Endothelial cell (in vitro differentiated cells): ENCODE measurements at regions not wholly inside any gene's neighbourhood (a gene's known extent, or its start where the extent isn't known, plus 50 kb on each side); places are given as distances from the start of the nearest gene placed in this dataset.

Source experiments
- DNase-seq: peaks from one replicate; pipeline ENCODE4 v3.0.0; 2021; ENCODE audit warnings: low spot score
- H3K27ac Mint-ChIP-seq: one replicate; pipeline ENCODE4 v1.8.0; 2021; ENCODE audit warnings: mixed read lengths, inconsistent platforms; ENCODE audit not compliant: unreplicated experiment
- H3K27me3 Mint-ChIP-seq: one replicate; pipeline ENCODE4 v1.8.0; 2021; ENCODE audit warnings: mild to moderate bottlenecking, moderate library complexity, mixed read lengths, inconsistent platforms; ENCODE audit not compliant: unreplicated experiment
- H3K36me3 Mint-ChIP-seq: one replicate; pipeline ENCODE4 v1.8.0; 2021; ENCODE audit warnings: mild to moderate bottlenecking, low read depth, mixed read lengths, inconsistent platforms; ENCODE audit not compliant: unreplicated experiment
- H3K4me1 Mint-ChIP-seq: one replicate; pipeline ENCODE4 v1.8.0; 2021; ENCODE audit warnings: mild to moderate bottlenecking, mixed read lengths, inconsistent platforms; ENCODE audit not compliant: unreplicated experiment
- H3K4me3 Mint-ChIP-seq: one replicate; pipeline ENCODE4 v1.8.0; 2021; ENCODE audit warnings: mild to moderate bottlenecking, mixed read lengths, inconsistent platforms; ENCODE audit not compliant: unreplicated experiment
- H3K9me3 Mint-ChIP-seq: one replicate; pipeline ENCODE4 v1.8.0; 2021; ENCODE audit warnings: mixed read lengths, inconsistent platforms; ENCODE audit not compliant: unreplicated experiment
- CTCF ChIP-seq: fragments of 200-600 bp; sonication (generic); IDR thresholded peaks from one replicate; pipeline ENCODE4 v1.5.0; 2021; ENCODE audit warnings: antibody characterized with exemption; ENCODE audit not compliant: unreplicated experiment

DNA sequence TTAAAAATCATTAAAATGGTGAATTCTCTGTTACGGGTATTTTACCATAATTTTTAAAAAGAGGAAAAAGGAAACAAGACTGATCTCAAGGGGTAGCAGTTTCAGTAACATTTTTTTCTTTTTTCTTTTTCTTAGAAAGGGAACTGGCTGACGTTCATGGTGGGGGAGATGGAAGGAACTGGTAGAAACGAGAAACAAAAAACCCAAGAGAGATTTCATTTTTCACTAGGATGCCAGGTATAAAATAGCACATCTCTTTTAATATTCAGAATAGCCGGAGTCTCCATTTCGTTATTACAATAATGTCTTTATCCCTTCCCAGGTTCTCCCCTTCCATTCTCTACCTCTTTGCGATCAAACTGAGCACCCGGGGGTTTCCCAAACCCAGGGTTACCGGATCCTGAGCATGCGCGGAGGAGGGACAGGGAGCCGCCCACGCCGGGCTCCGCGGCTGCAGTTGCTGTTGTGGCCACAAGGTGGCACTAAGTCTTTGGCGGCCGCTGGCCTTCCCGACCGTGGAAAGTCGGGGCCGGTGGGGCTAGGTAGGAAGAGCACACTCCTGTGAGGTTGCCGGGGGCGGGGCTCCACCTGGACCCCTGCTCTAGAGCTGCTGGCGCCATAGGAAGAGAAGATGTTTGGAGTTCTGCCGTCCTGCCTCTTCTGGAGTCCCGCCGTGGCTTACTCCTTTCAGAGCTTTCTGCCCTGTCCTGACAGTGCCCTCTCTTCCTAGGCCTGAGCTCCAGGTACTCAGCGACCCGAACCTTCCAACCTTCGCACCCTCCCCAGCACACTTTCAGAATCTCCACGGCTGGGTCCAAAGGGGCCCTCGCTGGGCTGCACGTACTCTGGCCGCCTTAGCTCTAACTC is 146.8 kb downstream of the SH3BGRL2 start:
- Mint-ChIP-seq H3K4me1 (peaks cover 2% of the 10 kb centered on the region), H3K27me3 (peaks cover 4% of the 10 kb centered on the region), H3K36me3 (no peaks in the 10 kb centered on the region), H3K4me3 (peak overlapping the region; percentile 48), H3K27ac (no peak overlapping the region), H3K9me3 (no peaks in the 10 kb centered on the region)
- peak; percentile 86 for DNase-seq
- peak; percentile 97 for TF ChIP-seq CTCF

DNA sequence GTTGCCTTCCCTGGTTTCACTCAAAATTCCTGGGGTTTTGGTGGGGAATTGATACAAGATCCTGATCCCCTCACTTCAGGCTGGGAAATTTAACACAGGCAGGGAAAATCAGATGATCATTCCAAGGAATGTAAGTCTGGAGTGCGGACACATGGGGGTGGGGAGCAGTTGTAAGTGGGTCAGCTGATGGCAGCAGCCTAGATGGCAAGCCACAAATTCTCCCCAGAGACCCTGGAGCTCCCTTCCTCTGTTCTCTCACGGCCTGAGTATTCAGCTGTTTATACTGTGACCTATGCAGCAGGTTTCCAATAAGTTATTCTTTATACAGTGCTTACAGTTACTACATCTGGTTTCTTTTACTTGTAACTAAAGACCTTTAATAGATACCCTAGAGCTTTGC is 144.9 kb downstream of the SH3BGRL2 start:
- no peak for DNase-seq
- Mint-ChIP-seq H3K27me3 (peaks cover 4% of the 10 kb centered on the region), H3K9me3 (no peaks in the 10 kb centered on the region), H3K27ac (no peak overlapping the region), H3K4me1 (peaks cover 2% of the 10 kb centered on the region), H3K4me3 (no peak overlapping the region), H3K36me3 (no peaks in the 10 kb centered on the region)
- TF ChIP-seq CTCF, result no peak

GRCh38 chr6:79775222-79775621 is 144.1 kb downstream of the SH3BGRL2 start:
- H3K4me3 Mint-ChIP-seq, result no peak overlapping the region
- H3K27ac Mint-ChIP-seq, result no peak overlapping the region
- TF ChIP-seq CTCF, result no peak
- no peaks in the 10 kb centered on the region for H3K36me3 Mint-ChIP-seq
- H3K4me1 Mint-ChIP-seq, result peaks cover 2% of the 10 kb centered on the region
- H3K9me3 Mint-ChIP-seq, result no peaks in the 10 kb centered on the region
- H3K27me3 Mint-ChIP-seq, result peaks cover 4% of the 10 kb centered on the region
- DNase-seq, result no peak

DNA sequence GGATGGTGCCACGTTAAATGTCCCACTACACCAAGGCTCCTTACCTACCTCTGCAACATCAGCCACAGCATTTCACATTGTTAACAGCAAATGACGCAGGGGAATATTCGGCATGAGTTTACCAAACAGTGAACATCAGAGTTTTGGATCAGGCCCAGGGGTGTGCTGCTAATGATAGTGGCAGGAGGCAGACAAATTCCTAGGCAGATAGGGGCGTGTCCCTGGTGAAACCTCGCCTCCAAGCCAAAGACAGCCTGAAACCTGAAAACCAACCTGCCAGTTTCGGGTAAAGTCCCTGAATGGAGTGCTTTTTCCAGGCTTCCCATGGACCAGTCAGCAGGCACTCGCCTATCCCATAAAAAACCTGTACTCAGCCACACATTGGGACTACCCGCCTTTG is 133.6 kb downstream of the SH3BGRL2 start:
- no peak for TF ChIP-seq CTCF
- Mint-ChIP-seq H3K27me3 (no peaks in the 10 kb centered on the region), H3K27ac (no peak overlapping the region), H3K36me3 (peaks cover 6% of the 10 kb centered on the region), H3K4me1 (no peaks in the 10 kb centered on the region), H3K9me3 (peaks cover 4% of the 10 kb centered on the region), H3K4me3 (peak overlapping the region; percentile 31)
- DNase-seq, result no peak

- DNase-seq, result no peak
- Mint-ChIP-seq H3K27ac (no peak overlapping the region), H3K27me3 (no peaks in the 10 kb centered on the region), H3K4me3 (no peak overlapping the region), H3K4me1 (no peaks in the 10 kb centered on the region), H3K36me3 (peaks cover 6% of the 10 kb centered on the region), H3K9me3 (peaks cover 4% of the 10 kb centered on the region)
- no peak for TF ChIP-seq CTCF
These were observed 132.2 kb downstream of the SH3BGRL2 start for GRCh38 chr6:79763301-79763700.
